Superior temporal gyrus (tissue), 1 donor: ENCODE measurements at regions not wholly inside any gene's neighbourhood (a gene's known extent, or its start where the extent isn't known, plus 50 kb on each side); places are given as distances from the start of the nearest gene placed in this dataset.

Experiments
- DNase-seq: peaks from one replicate; pipeline ENCODE4 v3.0.0-alpha.2; 2016; ENCODE audit errors: extremely low spot score

DNA sequence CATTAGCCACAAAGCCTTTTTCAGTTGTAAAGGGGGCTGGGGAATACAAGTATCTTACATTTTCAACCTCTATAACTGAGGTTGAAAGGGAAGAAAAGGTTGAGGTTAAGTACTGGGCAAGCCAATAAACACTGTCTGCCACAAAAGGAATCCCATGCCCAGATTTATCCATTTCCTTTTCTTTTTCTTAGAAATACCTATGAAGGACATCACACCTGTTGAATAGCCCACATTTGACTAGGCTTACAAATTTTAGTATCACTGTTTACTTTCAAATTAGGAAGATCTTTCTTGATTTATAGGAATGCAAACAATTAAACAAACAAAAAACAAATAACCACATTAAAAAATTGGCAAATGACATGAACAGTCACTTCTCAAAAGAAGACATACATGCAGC lies 81.0 kb upstream of the CAV2 start:
- DNase-seq, result no peak

GRCh38 chr7:116420003-116420402 lies 79.5 kb upstream of the CAV2 start:
- DNase-seq, result no peak

DNA sequence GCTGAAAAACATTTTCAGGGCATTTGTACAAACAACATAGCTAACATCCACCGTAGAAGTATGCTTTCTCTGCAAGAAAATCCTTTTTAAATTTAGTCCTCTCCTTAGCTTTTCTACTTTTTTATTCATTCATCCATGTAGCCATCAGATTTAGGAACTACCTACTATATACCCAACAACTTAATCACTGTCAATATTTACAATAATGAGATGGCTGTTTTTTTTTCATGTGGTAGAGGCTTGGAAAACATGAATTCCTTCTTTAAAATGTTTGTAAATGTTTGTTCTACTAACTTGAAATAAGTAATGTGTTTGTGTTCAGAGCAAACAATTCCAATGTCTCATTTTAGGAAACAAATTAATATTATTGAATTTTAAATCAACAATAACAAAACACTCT lies 78.2 kb upstream of the CAV2 start:
- DNase-seq, result no peak

GRCh38 chr7:116422683-116423082 lies 76.9 kb upstream of the CAV2 start:
- DNase-seq, result no peak

DNA sequence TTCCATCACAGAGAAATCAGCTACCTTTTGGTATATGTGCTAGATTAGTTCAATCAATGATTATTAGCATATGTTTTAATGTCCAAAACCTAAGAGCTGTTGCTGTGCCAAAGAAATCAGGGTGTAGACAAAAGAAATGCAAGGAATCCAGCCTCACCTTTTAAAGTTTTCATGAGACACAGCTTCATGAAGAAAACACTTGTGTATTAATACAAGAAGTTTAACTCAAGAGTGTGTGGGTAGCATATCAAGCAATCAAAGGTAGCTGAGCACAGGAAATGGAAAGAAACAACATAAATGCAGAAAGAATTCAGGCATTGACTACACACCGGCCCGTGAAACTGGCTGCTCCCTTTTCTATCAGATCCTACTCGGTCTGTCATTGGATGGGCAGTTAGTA lies 76.0 kb upstream of the CAV2 start:
- no peak for DNase-seq

DNA sequence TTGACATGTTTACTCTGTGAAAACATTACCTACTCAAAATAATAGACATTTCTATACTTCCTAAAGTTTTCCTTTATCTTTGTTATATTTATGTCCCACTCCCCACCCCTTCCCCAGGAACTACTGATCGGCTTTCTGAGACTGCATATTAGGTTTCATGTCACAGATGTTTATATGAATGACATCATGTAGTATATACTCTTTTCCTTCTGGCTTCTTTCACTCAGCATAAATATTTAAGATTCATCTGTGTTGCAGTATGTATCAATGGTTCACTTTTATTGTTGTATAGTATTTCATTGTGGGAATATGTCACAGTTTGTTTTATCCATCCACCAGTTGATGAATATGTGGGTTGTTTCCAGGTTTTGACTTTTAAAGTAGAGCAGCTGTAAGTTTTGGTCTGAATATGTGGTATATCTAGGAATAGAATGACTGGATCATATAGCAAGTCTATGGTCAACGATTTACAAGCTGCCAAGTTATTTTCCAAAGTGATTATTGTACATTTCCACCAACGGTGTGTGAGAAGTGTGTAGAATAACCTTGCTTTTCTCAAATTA lies 73.8 kb upstream of the CAV2 start:
- no peak for DNase-seq

DNA sequence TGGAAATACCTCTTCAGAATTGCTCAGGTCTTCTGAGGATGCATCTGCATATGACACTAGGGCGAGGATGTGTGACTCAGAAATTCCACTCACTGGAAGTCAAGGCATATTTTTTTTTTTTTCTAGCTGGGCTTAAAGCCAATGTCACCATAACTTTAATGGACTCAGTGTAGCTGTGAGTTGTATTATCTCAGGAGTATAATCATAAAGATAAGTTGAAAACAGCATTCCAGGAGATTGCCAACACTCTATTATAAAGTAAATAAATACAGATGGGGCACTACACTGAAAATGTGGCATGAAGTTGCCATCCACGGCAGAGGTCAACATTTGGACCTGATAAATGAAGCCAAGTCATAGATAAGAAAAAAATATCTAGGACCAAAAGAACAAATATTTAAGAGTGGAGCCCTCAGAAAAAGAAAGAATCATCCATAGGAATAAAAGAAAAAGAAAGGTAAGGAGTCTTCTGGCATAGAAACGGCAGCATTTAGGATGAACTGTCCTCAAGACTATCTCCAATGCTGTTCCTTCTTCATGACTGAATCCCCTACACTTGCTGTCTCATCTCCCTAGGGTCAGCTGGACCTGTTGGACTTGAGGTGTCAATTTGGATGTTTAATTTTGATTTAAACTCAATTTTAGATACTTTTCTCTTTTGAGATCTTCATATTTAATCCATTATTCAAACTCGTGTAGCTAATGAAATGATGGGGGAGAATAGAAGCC lies 72.9 kb upstream of the CAV2 start:
- DNase-seq, result no peak

DNA sequence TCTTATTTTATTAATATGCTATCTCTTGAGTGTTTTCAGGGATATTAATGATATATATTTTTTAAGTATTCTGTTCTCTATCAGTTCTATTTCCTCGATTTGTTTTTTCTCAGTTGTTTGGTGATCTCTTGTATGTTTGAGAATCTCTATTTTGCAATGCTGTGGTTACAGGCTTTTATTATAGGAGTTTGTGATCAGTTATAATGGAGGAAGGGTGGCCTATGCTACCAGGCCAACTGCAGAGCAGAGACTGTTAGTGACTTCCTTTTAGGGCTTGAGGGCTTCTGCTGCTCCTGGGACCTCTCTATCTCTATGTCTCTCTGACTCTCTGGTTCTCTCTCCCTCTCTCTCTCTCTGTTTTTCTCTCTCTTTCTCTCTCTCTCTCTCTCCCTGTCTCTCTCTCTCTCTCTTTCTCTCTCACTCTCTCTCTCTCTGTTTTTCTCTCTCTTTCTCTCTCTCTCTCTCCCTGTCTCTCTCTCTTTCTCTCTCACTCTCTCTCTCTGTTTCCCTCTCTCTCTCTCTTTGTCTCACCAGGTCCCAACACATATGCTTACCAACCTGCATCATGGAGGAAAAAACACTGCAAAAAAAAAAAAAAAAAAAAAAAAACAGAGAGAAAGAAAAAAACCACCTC lies 69.4 kb upstream of the CAV2 start:
- DNase-seq, result no peak

DNA sequence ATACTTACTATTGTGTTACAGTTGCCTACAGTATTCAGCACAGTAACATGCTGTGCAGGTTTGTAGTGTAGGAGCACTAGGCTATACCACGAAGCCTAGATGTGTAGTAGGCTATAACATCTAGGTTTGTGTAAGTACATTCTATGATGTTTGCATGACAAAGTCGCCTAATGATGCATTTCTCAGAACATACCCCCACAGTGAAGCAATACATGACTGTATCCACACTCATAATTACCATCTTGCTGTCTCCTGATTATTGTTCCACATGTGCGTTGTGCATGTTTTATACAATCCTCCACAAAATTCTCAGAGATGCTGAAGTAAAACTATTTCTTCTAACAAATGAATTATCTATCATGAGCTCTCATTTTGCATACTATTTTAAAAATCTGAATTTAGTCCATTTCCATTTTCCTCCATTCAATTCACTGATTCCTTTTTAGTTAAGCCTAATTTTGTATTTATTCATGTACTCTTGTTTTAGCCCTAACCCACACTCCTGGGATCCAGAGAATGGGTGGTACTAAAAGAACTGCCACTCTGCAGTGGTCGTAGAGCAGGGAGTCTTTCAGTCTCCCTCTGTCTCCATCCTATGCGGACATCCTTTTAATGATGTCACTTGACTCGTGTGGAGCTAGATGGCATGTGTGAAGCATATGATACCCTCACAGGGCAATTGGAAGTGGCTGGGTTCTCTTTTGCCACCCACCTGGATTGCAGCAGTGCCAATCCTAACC lies 67.6 kb upstream of the CAV2 start:
- DNase-seq, result no peak

- no peak for DNase-seq
Observed at GRCh38 chr7:116432527-116432916, 67.0 kb upstream of the CAV2 start.

DNA sequence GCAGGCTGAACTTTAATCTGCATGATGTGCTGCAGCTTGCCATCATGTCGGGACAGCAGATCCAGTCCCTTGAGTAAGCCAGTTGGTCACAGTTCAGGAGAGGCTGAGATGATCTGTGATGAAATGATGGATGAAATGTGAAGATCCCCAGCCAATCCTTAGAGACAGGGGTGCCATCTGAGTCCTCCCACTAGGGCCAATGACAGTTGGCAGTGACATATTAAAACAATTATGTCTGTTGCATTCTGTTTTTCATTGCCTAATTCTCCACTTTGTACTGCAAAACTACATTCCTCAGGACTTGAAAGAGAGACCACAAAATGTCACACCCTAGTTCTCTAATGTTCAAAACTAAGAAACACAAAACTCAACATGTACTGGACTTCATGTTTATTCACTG lies 66.3 kb upstream of the CAV2 start:
- DNase-seq, result no peak

DNA sequence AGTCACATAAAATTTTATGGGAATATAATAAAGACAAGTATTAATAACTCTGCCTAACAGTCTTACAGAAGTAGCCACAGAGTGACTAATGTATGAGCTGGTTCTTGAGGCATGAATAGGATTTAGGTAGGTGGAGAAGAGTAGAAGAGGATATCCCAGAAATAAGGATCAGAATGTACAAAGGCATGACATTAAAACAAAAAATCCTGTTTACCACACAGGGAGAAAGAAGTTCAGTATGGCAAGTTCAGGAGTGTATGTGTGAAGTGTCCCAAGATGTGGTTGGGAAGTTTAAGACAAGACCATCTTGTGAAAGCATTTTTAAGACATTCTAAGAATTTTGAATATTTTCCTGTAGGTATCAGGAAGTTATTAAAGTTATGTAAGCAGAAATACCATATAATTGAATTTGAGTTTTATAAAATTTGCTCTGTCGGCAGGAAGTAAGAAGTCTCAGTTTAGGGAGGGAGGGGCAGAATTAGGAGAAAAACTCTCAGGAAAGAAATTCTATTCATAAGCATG lies 64.7 kb upstream of the CAV2 start:
- DNase-seq, result no peak

DNA sequence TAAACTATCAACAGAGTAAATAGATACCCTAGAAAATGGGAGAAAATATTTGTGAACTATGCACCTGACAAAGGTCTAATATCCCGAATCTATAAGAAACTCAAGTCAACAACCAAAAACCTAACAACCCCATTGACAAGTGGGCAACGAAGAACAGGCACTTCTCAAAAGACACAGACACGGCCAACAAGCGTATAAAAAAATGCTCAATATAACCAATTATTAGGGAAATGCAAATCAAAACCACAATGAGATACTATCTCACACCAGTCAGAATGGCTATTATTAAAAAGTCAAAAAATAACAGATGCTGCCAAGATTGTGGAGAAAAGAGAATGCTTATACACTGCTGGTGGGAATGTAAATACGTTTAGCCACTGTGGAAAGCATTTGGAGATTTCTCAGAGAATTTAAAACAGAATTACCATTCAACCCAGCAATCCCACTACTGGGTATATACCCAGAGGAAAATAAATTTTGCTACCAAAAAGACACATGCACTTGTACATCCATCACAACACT lies 63.2 kb upstream of the CAV2 start:
- DNase-seq, result no peak

DNA sequence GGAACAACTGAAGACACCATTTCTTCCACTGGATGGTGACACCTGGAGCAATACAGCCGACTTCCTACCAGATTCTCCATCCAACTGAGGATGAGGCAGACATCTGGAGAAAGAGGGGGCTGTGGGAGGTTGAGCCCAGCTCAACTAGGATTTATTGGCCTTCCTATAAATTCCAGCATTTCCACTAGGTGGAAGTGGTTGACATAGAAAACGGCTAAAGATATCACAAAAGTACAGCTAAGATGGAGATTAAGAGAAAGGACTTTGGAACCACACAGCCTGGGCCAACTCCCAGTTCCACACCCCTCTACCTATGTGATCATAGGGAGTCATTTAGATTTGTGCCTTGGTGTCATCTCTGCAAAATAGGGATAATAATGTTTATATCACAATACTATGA lies 61.3 kb upstream of the CAV2 start:
- DNase-seq, result no peak

DNA sequence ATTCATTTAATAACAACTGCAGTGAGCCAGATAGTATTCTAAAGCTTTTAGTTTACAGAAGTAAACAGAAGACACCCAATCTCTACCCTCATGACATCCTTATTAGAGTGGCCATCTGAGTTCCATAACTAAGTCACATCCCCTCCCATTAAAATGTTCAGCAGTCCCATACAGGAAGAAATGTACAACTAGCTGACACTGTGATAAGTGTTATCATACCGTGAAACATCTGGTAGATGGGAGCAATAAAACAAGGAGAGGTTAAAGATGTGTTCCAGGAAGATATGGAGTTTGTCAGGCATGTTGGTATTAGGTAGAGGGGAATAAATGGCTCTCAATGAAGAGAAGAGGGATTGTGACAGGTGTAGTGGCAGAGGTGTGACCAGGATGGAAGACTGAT lies 60.5 kb upstream of the CAV2 start:
- no peak for DNase-seq

GRCh38 chr7:116439841-116440549 lies 59.5 kb upstream of the CAV2 start:
- no peak for DNase-seq

GRCh38 chr7:116441534-116441933 lies 58.0 kb upstream of the CAV2 start:
- no peak for DNase-seq

DNA sequence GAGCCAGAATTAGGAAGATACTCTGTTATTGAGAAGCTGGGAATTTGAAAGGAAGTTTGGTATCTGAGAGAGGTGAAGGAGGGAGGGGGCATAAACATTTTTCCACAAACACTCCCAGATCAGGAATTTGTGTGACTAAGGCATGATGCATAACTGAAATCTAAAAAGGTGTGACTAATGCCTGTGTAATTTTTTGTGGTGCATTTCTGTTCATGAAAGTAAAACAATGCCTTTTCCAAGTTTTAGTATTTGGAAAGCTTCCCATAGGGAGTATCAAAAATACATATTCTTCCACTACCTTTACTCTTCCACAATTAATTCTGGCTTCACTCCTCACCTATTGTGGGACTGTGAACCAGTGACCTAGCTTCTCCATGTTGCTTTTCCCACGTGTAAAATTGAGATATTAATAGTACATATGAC lies 56.4 kb upstream of the CAV2 start:
- DNase-seq, result no peak

- no peak for DNase-seq
Observed at GRCh38 chr7:116443646-116444045, 55.9 kb upstream of the CAV2 start.

DNA sequence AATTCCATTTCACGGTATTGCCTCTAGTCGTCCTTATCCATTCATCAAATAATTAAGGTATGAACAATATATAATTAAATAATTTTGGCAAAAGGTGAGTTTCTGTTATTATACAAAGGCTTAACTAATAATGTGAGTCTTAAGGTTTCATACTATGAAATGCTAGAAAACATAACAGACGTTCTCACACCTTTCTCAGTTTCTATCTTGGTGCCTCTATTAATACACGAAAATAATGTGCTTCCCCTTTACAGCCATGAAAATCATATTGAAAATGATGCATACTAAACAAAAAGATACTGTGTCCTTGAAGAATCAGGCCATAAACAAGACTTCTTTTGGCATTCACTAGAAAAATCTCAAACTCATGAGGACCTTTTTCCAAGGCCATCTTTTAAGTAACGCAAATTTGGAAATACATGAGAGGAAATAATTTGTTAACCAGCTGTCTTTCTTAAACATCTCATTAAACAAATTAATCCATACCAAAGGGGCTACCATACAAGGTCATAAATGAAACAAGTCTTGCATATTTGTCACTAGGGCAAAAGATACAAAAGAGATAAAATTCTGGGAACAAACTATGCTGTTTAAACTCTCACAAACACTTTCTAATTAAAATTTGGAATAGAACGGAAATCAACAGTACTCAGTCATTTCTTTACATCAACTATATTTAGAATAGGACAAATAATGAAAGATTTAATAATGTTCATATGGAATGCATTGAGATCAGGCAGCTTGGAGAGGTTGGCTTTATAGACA lies 53.9 kb upstream of the CAV2 start:
- DNase-seq, result no peak
